Hematopoietic multipotent progenitor cell treated with erythropoietin and hydrocortisone succinate and interleukin-3 and kit ligand, for 4 days (in vitro differentiated cells): ENCODE measurements at regions not wholly inside any gene's neighbourhood (a gene's known extent, or its start where the extent isn't known, plus 50 kb on each side); places are given as distances from the start of the nearest gene placed in this dataset.

Source experiments
- DNase-seq: peaks from one replicate; pipeline ENCODE4 v3.0.0-alpha.2; 2015

GRCh38 chr6:14655201-14656061, 537.9 kb downstream of the CD83 start:
- no peak for DNase-seq

GRCh38 chr6:14656078-14656521, 538.5 kb downstream of the CD83 start:
- peak; percentile 34 for DNase-seq

GRCh38 chr6:14656649-14657048, 539.1 kb downstream of the CD83 start:
- DNase-seq, result peak; percentile 56

- DNase-seq, result no peak
Measured at GRCh38 chr6:14658030-14658429, 540.5 kb downstream of the CD83 start.

- peak; percentile 88 for DNase-seq
Measured at GRCh38 chr6:14658886-14659561, 541.5 kb downstream of the CD83 start.

GRCh38 chr6:14659841-14660240, 542.3 kb downstream of the CD83 start:
- no peak for DNase-seq

GRCh38 chr6:14660806-14661579, 543.4 kb downstream of the CD83 start:
- peak; percentile 62 for DNase-seq

GRCh38 chr6:14661691-14662090, 544.1 kb downstream of the CD83 start:
- no peak for DNase-seq

GRCh38 chr6:14664112-14664601, 546.6 kb downstream of the CD83 start:
- peak; percentile 41 for DNase-seq

GRCh38 chr6:14664621-14665315, 547.2 kb downstream of the CD83 start:
- no peak for DNase-seq

- DNase-seq, result peak; percentile 37
Measured at GRCh38 chr6:14665827-14666724, 548.5 kb downstream of the CD83 start.

- DNase-seq, result no peak
Measured at GRCh38 chr6:14670806-14671205, 553.2 kb downstream of the CD83 start.

GRCh38 chr6:14671261-14671681, 553.7 kb downstream of the CD83 start:
- DNase-seq, result no peak

GRCh38 chr6:14671937-14672336, 554.4 kb downstream of the CD83 start:
- DNase-seq, result no peak

- DNase-seq, result no peak
Measured at GRCh38 chr6:14673201-14673600, 555.6 kb downstream of the CD83 start.

GRCh38 chr6:14674458-14674857, 556.9 kb downstream of the CD83 start:
- no peak for DNase-seq

- no peak for DNase-seq
Measured at GRCh38 chr6:14674867-14675648, 557.5 kb downstream of the CD83 start.

GRCh38 chr6:14676064-14676463, 558.5 kb downstream of the CD83 start:
- no peak for DNase-seq

- DNase-seq, result no peak
Measured at GRCh38 chr6:14676977-14677781, 559.6 kb downstream of the CD83 start.
